Astrocyte of the spinal cord (primary cell): ENCODE measurements at regions not wholly inside any gene's neighbourhood (a gene's known extent, or its start where the extent isn't known, plus 50 kb on each side); places are given as distances from the start of the nearest gene placed in this dataset.

Source experiments
- DNase-seq: peaks from one replicate; pipeline ENCODE4 v3.0.0; 2011; ENCODE audit warnings: low read depth, low spot score
- H3K4me3 ChIP-seq: 2 replicates; pipeline ENCODE4 v1.5.1; 2011; ENCODE audit warnings: low read depth, mild to moderate bottlenecking, low read length, moderate library complexity
- in situ Hi-C: cut with HindIII; loops from 2 replicates; pipeline ENCODE4 v1.10.0; 2017; ENCODE audit warnings: low sequenced_read_pairs
- TF ChIP-seq, protein P1 (sequence below): IDR thresholded peaks from 2 replicates; pipeline ENCODE4 v1.5.1; 2012; ENCODE audit warnings: low read depth, mild to moderate bottlenecking, low read length, inconsistent platforms

DNA sequence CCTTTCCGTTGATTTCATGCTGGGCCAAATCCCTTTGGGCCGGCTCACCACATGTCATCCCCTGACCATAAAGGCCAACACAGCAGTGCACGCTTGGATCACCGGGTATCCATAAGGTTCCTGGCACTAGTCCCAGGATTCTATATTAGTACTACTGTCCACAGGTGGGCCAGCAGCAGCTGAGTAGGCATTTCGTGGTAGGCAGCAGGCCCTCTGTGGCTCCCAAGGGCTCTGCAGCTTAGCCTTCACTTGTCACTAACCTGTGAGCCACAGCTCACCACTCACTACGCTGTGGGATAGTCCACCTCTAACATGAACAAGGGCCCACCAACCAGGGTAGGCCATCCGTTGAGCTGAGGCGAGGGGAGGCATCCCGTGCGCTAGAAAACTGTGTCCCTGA is 89.2 kb upstream of the MALRD1 start:
- no peak for DNase-seq
- in situ Hi-C loops: no loop called here

DNA sequence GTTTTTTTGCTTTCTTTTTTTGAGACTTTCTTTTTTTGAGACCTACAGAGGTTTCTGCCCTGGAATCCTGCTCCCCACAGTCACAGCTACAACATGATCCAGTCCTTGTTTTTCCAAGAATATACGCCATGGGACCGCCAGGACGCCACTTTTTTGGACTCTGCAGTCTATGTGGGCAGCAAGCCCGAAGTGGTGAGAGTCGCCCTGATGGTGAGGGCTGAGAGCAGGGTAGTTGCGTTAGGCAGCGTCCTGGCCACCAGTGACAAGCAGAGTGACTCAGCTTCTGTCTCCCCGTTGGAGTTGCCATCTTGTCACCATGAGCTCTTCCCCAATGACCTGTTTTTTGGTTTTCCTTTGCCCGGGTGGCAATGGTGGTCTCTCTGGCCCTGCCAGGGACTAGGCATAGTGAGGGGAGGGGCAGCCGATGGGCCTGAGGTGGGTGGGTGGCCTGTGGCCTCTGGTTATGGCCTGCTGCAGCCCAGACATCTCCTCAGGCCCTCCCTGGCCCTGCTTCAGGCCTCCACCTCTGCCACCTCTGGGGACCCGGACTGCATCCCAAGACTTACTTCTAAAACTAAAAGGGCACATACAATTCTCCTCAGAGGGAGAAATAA is 88.0 kb upstream of the MALRD1 start:
- in situ Hi-C loops: no loop called here
- H3K4me3 ChIP-seq: no peak overlapping the region
- TF ChIP-seq, protein P1, sequence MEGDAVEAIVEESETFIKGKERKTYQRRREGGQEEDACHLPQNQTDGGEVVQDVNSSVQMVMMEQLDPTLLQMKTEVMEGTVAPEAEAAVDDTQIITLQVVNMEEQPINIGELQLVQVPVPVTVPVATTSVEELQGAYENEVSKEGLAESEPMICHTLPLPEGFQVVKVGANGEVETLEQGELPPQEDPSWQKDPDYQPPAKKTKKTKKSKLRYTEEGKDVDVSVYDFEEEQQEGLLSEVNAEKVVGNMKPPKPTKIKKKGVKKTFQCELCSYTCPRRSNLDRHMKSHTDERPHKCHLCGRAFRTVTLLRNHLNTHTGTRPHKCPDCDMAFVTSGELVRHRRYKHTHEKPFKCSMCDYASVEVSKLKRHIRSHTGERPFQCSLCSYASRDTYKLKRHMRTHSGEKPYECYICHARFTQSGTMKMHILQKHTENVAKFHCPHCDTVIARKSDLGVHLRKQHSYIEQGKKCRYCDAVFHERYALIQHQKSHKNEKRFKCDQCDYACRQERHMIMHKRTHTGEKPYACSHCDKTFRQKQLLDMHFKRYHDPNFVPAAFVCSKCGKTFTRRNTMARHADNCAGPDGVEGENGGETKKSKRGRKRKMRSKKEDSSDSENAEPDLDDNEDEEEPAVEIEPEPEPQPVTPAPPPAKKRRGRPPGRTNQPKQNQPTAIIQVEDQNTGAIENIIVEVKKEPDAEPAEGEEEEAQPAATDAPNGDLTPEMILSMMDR: no peak
- no peak for DNase-seq

More for the DNA sequence above, 89.2 kb upstream of the MALRD1 start:
- TF ChIP-seq, protein P1: no peak
- no peak overlapping the region for H3K4me3 ChIP-seq

DNA sequence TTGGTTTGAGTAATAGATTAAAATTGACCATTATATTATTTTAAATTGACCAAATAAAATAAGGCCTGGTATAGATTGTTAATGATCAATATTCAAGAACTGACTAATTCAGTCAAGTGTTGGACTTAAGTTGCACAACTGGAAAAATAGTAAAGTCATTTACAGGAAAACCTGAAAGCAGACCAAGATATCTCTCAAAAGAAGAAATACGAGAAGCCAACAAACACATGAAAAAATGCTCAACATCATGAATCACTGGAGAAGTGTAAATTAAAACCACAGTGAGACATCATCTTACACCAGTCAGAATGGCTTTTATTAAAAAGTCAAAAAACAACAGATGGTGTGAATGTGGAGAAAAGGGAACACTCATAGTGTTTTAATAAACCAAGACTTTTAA is 80.4 kb upstream of the MALRD1 start:
- H3K4me3 ChIP-seq: no peak overlapping the region
- DNase-seq: no peak
- TF ChIP-seq, protein P1: no peak
- in situ Hi-C loops: no loop called here

DNA sequence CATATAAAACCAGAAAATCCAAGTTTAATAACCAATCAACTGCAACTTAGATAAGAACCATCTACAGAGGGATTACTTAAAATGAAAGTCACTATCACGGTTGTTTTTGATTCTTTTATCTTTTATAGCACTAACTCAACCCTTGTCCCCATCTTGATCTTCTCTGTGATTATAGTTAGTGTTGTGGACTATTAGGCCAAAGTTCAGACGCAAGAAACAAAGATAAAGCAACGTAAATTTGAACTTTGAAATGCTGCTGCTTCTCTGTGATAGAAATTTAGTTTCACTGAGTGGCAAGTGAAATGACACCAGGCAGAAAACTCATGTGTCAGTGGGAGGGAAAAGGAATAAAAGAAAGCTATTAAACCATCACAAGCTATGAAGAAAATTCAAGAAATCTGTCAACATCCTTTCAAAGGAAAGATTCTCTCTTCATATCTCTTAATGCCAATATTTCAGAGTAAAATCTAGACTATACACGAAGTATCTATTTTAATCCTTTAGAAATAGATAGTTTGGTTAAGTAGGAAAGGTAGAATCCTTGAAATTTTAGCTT is 71.8 kb upstream of the MALRD1 start:
- DNase-seq: no peak
- in situ Hi-C loops: no loop called here
- TF ChIP-seq, protein P1: no peak
- H3K4me3 ChIP-seq: no peak overlapping the region

DNA sequence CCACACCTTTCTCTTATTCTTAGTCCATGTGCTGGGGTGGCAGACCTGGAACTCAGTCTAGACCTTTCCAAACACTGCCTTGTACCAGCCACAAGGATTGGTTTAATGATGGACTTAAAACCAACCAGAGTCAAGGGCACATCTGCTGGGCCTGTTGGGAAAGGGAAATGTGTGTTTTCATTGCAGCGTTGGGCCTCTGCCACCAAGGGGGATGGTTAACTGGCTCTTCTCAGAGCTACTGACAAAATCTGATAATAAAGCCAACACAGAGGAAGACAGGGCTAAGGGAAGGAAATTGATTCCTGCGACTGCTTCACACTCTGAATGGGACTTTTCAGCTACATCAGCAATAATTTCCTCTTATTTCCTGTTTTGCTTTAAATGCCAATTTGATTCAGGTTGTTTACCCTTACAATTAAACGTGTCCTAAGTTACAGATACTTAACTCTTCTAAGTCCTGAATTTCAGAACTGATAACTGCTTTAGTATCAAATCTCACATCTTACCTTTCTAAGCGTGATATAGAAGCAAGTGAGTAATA is 68.4 kb upstream of the MALRD1 start:
- TF ChIP-seq, protein P1: no peak
- in situ Hi-C loops: no loop called here
- H3K4me3 ChIP-seq: no peak overlapping the region
- DNase-seq: no peak

DNA sequence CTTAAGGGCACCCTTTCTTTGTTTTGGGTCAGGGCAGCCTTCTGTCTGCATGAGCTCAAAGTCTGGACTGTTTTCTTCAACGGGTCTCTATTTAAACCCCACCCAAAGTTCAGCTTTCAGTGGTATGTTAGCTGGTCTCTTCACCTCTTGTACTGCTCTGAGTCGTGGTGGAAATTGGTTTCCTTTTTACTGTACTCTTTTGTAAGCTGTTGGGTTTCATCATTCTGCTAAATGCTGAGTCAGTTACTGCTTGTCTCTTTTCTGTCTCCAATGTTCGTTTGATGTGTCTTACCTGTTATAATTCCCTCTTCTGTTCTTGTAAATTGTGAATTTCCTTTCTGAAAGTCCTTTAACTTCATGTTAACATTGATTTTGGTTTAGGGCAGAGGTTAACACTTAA is 64.1 kb upstream of the MALRD1 start:
- no peak for DNase-seq
- TF ChIP-seq, protein P1: no peak
- in situ Hi-C loops: no loop called here
- no peak overlapping the region for H3K4me3 ChIP-seq
